HFF-Myc (cell line): ENCODE measurements at regions not wholly inside any gene's neighbourhood (a gene's known extent, or its start where the extent isn't known, plus 50 kb on each side); places are given as distances from the start of the nearest gene placed in this dataset.
"Not testable (repeated sequence)": the region's sequence is repeated elsewhere in the genome, so short reads cannot be mapped to it uniquely, and the experiment has no call there.

Experiments used
- DNase-seq: peaks from one replicate; pipeline ENCODE4 v3.0.0-alpha.2; 2011; ENCODE audit warnings: low read depth; ENCODE audit errors: extremely low read depth
- H3K4me3 ChIP-seq: replicated peaks from 2 replicates; pipeline ENCODE4 v1.5.1; 2011; ENCODE audit warnings: low read depth, mild to moderate bottlenecking, control low read depth, low read length
- CTCF ChIP-seq: IDR thresholded peaks from 2 replicates; pipeline ENCODE4 v1.5.1; 2012; ENCODE audit warnings: mild to moderate bottlenecking, low read depth, low read length, control low read depth; ENCODE audit errors: missing control alignments

- TF ChIP-seq CTCF: no peak
- no peak overlapping the region for H3K4me3 ChIP-seq
- DNase-seq: no peak
Measured at GRCh38 chr1:72394457-72394856, 112.1 kb upstream of the NEGR1 start.

DNA sequence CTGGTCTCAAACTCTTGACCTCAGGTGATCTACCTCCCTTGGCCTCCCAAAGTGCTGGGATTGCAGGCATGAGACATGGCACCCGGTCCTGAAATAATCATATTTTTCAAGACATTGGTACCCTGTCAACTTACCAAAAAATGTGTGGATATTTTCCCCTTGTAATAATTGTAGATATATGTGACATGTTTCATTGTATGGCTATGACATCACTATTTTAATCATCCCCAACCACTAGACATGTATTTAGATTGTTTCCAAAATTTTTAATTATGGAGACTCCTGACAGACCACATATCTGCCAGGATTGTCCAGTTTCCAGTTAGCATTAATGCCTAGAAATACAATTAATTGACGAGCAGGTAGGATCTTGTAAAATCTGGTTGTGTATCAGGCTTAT is 96.7 kb upstream of the NEGR1 start:
- DNase-seq: no peak
- no peak for TF ChIP-seq CTCF
- H3K4me3 ChIP-seq: no peak overlapping the region

- no peak for DNase-seq
- no peak overlapping the region for H3K4me3 ChIP-seq
- TF ChIP-seq CTCF: no peak
Measured at GRCh38 chr1:72375226-72375625, 92.9 kb upstream of the NEGR1 start.

GRCh38 chr1:72371259-72372035 is 89.1 kb upstream of the NEGR1 start:
- no peak for DNase-seq
- no peak overlapping the region for H3K4me3 ChIP-seq
- TF ChIP-seq CTCF: peak; percentile 13

- H3K4me3 ChIP-seq, DNase-seq: not testable (repeated sequence)
Measured at GRCh38 chr1:72370836-72371235, 88.5 kb upstream of the NEGR1 start.

DNA sequence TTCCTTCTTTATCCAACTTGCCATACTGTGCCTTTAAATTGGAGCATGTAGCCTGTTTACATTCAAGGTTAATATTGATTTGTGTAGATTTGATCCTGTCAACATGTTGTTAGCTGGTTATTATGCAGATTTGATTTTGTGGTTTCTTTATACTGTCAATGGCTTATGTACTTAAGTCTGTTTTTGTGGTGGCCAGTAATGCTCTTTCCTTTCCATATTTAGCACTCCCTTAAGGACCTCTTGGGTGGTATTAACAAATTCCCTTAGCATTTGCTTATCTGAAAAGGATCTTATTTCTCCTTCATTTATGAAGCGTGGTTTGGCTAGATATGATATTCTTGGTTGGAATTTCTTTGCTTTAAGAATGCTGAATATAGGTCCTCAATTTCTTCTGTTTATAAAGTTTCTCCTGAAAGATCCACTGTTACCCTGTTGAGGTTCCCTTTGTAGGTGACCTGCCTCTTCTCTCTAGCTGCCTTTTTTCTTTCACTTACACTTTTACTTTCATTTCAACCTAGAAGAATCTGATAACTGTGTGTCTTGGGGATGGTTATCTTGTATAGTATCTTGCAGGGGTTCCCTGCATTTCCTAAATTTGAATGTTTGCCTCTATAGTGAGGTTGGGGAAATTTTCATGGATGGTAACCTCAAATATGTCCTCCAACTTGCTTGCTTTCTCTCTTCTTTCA is 86.9 kb upstream of the NEGR1 start:
- no peak overlapping the region for H3K4me3 ChIP-seq
- TF ChIP-seq CTCF: no peak
- no peak for DNase-seq

DNA sequence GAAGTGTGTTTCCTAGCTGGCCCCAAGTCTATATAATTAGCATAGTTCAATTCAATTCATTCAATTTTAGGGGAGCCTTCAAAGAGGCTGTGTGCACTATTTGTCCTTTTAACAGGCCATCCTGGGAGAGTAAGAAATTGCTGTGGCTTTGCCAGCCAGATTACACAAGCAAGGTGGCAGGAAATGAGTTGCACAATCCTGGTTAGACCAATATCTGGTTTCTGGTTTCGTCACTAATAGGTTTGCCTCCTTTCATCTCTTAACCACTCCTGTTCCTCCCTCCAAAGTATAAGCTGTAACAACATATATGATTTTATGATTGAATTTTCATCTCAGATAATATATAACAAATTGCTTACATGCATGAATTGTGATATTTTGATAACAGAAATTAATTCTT is 84.1 kb upstream of the NEGR1 start:
- TF ChIP-seq CTCF: no peak
- H3K4me3 ChIP-seq: no peak overlapping the region
- peak; percentile 36 for DNase-seq
